HUDEP-2 (cell line): ENCODE measurements at regions not wholly inside any gene's neighbourhood (a gene's known extent, or its start where the extent isn't known, plus 50 kb on each side); places are given as distances from the start of the nearest gene placed in this dataset.

Experiments used
- DNase-seq, 76 experiments: peaks; one replicate each; lab custom pipeline; 2025; ENCODE audit not compliant: unreplicated experiment in 76 of 76; lab: John Stamatoyannopoulos, UW

- DNase-seq = no peak
Observed at GRCh38 chr15:67892559-67893377, 52.9 kb upstream of the RNU6-1 start.

- DNase-seq = no peak
Observed at GRCh38 chr15:67895237-67895636, 55.4 kb upstream of the RNU6-1 start.

GRCh38 chr15:67897646-67898339 lies 57.9 kb upstream of the RNU6-1 start:
- DNase-seq = no peak

- no peak for DNase-seq
Observed at GRCh38 chr15:67899596-67900283, 59.9 kb upstream of the RNU6-1 start.

- no peak for DNase-seq
Observed at GRCh38 chr15:67900621-67901147, 60.8 kb upstream of the RNU6-1 start.

GRCh38 chr15:67901922-67902321 lies 62.1 kb upstream of the RNU6-1 start:
- no peak for DNase-seq

- DNase-seq = no peak
Observed at GRCh38 chr15:67902579-67903009, 62.7 kb upstream of the RNU6-1 start.

- DNase-seq = no peak
Observed at GRCh38 chr15:67903708-67904107, 63.9 kb upstream of the RNU6-1 start.

GRCh38 chr15:67905628-67906027 lies 65.8 kb upstream of the RNU6-1 start:
- DNase-seq = no peak

GRCh38 chr15:67906382-67906781 lies 66.5 kb upstream of the RNU6-1 start:
- no peak for DNase-seq

- DNase-seq = no peak
Observed at GRCh38 chr15:67907184-67907723, 67.4 kb upstream of the RNU6-1 start.

GRCh38 chr15:67908756-67909155 lies 68.9 kb upstream of the RNU6-1 start:
- DNase-seq = no peak

GRCh38 chr15:67911727-67912126 lies 71.9 kb upstream of the RNU6-1 start:
- DNase-seq = no peak

- no peak for DNase-seq
Observed at GRCh38 chr15:67914028-67914427, 74.2 kb upstream of the RNU6-1 start.

GRCh38 chr15:67914537-67915460 lies 75.0 kb upstream of the RNU6-1 start:
- DNase-seq = no peak

- no peak for DNase-seq
Observed at GRCh38 chr15:67915461-67916374, 75.9 kb upstream of the RNU6-1 start.

GRCh38 chr15:67916565-67916964 lies 76.7 kb upstream of the RNU6-1 start:
- DNase-seq = no peak

GRCh38 chr15:67917037-67917436 lies 77.2 kb upstream of the RNU6-1 start:
- DNase-seq = no peak

GRCh38 chr15:67917636-67918035 lies 77.8 kb upstream of the RNU6-1 start:
- no peak for DNase-seq
